GM10266 (cell line): ENCODE measurements at regions not wholly inside any gene's neighbourhood (a gene's known extent, or its start where the extent isn't known, plus 50 kb on each side); places are given as distances from the start of the nearest gene placed in this dataset.
A peak's percentile ranks its signal among the peaks of the same experiment; 100 is the strongest.

ENCODE experiments used
- DNase-seq: peaks from one replicate; pipeline ENCODE4 v3.0.0; 2012; ENCODE audit errors: extremely low spot score
- TF ChIP-seq, protein P1 (sequence below): IDR thresholded peaks from 2 replicates; pipeline ENCODE4 v1.5.1; 2012; ENCODE audit warnings: mild to moderate bottlenecking, low read depth; ENCODE audit not compliant: control insufficient read depth, insufficient read depth; ENCODE audit errors: missing control alignments

DNA sequence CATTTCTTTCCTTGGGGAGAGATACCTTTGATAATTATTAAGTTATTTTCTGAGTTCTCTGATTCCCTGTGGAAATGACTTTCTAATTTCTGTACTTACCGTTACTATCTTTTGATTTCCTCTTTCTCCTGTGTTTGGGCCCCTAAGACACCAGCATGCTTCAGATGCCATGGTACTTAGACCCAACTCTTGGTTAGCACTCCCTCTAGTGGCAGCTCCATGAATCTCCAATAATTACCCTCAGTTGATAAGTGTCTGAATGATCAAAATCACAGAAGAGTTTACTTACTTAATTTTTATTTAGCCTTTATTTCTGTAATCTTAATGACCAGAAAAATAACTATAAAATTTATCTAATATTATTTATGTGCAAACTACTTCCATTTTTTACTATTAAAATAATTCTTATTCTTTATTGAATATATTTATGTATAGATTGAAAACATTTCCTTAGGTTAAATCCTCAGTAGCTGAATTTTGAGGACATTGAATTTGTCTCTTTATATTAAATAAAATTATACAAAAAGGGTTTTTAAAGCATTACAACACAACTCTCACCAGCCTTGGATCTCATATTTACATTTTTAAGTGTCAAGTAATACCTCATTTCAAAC, 300.4 kb downstream of the KCNS3 start:
- TF ChIP-seq, protein P1, sequence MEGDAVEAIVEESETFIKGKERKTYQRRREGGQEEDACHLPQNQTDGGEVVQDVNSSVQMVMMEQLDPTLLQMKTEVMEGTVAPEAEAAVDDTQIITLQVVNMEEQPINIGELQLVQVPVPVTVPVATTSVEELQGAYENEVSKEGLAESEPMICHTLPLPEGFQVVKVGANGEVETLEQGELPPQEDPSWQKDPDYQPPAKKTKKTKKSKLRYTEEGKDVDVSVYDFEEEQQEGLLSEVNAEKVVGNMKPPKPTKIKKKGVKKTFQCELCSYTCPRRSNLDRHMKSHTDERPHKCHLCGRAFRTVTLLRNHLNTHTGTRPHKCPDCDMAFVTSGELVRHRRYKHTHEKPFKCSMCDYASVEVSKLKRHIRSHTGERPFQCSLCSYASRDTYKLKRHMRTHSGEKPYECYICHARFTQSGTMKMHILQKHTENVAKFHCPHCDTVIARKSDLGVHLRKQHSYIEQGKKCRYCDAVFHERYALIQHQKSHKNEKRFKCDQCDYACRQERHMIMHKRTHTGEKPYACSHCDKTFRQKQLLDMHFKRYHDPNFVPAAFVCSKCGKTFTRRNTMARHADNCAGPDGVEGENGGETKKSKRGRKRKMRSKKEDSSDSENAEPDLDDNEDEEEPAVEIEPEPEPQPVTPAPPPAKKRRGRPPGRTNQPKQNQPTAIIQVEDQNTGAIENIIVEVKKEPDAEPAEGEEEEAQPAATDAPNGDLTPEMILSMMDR: peak; percentile 78
- DNase-seq: peak; percentile 50

DNA sequence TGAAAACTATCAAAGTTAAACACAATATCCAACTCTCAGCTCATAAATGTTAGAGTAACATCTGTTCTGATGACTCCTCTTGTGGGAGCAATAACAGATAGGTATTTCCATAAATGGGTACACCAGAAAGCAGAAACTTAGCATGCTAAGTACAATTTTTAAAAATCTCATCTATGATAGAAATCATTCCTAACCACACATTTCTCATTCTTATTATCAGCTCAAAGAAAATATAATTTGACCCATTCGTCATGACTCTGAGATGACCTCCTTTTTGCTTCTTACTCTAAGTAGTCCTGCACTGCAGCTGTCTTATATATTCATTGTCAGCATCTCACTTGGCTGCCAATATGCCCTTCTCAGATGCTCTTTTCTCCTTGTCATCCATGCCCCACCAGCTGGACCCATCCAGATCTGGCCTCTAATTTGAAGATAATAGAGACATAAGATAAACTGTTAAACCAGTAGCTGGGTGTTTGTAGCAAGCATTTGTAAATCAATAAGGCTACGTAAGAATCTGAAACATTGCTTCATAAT, 298.3 kb downstream of the KCNS3 start:
- no peak for DNase-seq
- TF ChIP-seq, protein P1: no peak

DNA sequence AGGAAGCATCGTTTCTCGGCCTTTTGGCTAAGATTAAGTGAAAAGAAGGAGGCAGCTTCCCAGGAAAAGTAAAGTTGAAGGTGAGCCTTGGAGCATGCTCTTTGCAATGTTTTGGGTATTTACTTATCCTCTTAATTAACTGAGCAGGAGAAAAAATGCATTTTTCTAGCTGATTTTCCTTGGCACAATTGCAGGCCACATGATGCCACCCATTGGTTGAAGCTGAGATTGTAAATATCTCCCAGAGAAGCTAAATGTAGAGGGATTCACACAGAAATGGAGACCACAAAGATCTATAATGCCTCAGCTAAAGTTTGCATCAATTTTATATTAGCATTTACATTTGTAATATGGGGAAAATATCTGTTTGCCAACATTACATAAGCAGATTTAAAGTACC, 294.1 kb downstream of the KCNS3 start:
- DNase-seq: no peak
- TF ChIP-seq, protein P1: no peak

DNA sequence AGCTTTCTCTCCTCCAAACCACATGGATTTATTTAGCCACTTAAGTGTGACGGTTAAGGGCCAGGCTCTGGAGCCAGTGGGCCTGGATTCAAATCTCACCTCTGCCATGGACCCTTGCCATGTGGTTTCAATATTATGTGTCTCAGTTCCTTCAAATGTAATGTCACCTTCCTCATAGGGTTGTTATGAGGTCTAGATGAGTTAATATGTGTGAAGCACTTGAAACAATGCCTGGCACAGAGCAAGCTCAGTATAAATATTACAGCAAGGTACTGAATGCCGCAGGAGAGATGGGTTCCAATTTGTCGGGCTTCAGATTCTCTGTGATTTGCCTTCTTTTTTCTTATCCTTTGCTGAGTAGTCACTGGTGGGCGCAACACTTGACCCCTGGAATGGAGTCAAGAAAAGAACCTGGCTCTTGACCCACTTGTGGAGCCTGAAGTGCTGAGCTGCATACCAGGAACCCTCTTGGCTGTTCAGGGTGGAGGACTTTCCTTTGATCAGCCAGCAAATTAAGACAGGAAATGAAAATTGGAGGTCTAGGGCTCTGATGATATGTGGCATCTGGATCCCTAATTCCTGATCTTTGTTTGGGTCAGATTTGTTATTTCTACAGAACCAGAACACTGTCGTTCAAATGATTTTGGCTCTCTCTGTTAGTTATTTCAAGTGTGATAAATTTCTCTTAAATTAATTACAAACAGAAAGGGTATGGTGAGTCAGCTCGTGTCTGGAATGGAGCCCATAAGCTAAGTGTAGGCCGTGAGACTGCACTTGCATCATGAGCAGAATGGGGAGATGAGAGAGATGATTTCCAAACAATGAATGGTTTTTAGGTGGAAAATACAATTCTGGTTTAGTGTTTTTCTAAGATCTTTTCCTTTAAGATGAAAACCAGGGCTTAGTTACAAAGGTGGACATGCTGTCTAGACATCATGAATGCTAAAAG, 293.0 kb downstream of the KCNS3 start:
- DNase-seq: no peak
- TF ChIP-seq, protein P1: no peak

DNA sequence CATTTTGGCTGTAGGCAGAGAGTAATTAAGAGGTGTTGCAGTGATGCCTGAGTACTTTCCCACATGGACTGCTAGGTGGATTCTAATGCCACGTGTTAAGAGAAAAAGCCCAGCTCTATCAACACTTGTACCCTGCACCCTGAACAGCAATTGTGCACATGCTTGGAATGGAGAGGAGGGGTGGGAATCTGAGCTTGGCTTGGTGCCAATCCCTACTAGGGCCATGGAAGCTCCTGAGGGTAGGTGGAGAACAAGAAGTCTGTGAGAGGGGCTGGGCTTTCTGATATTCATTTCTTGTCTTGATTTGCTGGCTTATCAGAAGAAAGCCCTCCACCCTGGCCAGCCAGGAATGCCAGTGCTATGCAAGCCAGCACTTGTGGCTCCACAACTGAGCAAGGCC, 292.2 kb downstream of the KCNS3 start:
- no peak for DNase-seq
- TF ChIP-seq, protein P1: no peak

DNA sequence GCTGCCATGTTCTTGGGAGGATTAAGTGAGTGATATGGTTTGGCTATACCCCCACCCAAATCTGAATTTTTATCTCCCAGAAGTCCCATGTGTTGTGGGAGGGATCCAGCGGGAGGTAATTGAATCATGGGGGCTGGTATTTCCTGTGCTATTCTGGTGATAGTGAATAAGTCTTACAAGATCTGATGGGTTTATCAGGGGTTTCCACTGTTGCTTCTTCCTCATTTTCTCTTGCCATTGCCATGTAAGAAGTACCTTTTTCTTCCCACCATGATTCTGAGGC, 291.4 kb downstream of the KCNS3 start:
- DNase-seq: no peak
- TF ChIP-seq, protein P1: no peak
